K562 (cell line): ENCODE measurements at regions not wholly inside any gene's neighbourhood (a gene's known extent, or its start where the extent isn't known, plus 50 kb on each side); places are given as distances from the start of the nearest gene placed in this dataset.

Source experiments
- ATAC-seq: fragments of 200-7000 bp; cut with Tn5 transposase; 3 replicates; pipeline ENCODE4 v1.9.1; 2020; ENCODE audit warnings: moderate library complexity
- BruUV-seq: library from RNA; stranded (reverse); fragments of 400-500 nt; replicated peaks from 2 replicates; lab custom pipeline; 2021; lab: Mats Ljungman, UMichigan
- CTCF ChIA-PET: fragments of 300-600 bp; formaldehyde crosslinking; extraction: SDS; loops from one replicate; lab custom pipeline; 2021; ENCODE audit warnings: low intra/inter-chr PET ratio; lab: Yijun Ruan, JAX
- POLR2A ChIA-PET: fragments of 300-600, 350-650 bp; sonication (Branson Sonifier 250); formaldehyde crosslinking; extraction: SDS; loops from one replicate; lab custom pipeline; 2021; ENCODE audit warnings: antibody characterized with exemption, inconsistent platforms; lab: Yijun Ruan, JAX
- DNase-seq, 4 experiments: peaks; one replicate each; pipeline versions ENCODE4 v3.0.0 to v3.0.0-alpha.2; 2011 to 2018; ENCODE audit warnings: low spot score in 3 of 4, mixed read lengths in 3 of 4; ENCODE audit errors: extremely low read depth in 1 of 4
- FAIRE-seq: peaks from 2 replicates; lab custom pipeline; 2011; peaks lifted over from hg19 to GRCh38; lab: Jason Lieb, UNC
- H2AFZ ChIP-seq: 2 replicates; pipeline ENCODE4 v1.6.0; 2011; ENCODE audit warnings: low read depth, low read length, control low read depth, inconsistent platforms
- H3K27ac ChIP-seq: fragments of 200-600 bp; 3 replicates; pipeline ENCODE4 v1.8.0; 2011; ENCODE audit warnings: low read depth, mild to moderate bottlenecking, control low read depth, inconsistent platforms, low read length, moderate library complexity, mixed read lengths; ENCODE audit errors: extremely low read depth
- H3K27me3 ChIP-seq, 2 experiments: fragments of 300-600 bp in 1 of 2; 2 replicates in 1 of 2; 3 replicates in 1 of 2; pipeline versions ENCODE4 v1.6.0 to v1.8.0; 2011; ENCODE audit warnings: inconsistent platforms in 2 of 2, low read length in 2 of 2, mild to moderate bottlenecking in 1 of 2, mixed read lengths in 1 of 2, moderate library complexity in 1 of 2; ENCODE audit not compliant: control insufficient read depth in 2 of 2, insufficient read depth in 2 of 2
- H3K36me3 ChIP-seq: fragments of 300-600 bp; 3 replicates; pipeline ENCODE4 v1.8.0; 2011; ENCODE audit warnings: mild to moderate bottlenecking, low read length, inconsistent platforms; ENCODE audit not compliant: control insufficient read depth, insufficient read depth
- H3K4me1 ChIP-seq, 2 experiments: fragments of 200-600 bp in 1 of 2; replicated peaks in 1 of 2; 2 replicates in 1 of 2; 3 replicates in 1 of 2; pipeline versions ENCODE4 v1.5.1 to v1.8.0; 2011; ENCODE audit warnings: inconsistent platforms in 2 of 2, low read length in 2 of 2, mild to moderate bottlenecking in 1 of 2, mixed read lengths in 1 of 2, moderate library complexity in 1 of 2; ENCODE audit not compliant: control insufficient read depth in 2 of 2, insufficient read depth in 2 of 2
- H3K4me2 ChIP-seq: 2 replicates; pipeline ENCODE4 v1.6.1; 2011; ENCODE audit warnings: low read length, control low read depth, inconsistent platforms, mixed read lengths; ENCODE audit not compliant: insufficient read depth
- H3K4me3 ChIP-seq: fragments of 200-600 bp; sonication (generic), shearing (Covaris generic); 2 replicates; pipeline ENCODE4 v1.5.1; 2016; ENCODE audit warnings: control low read depth, inconsistent platforms
- H3K79me2 ChIP-seq: fragments of 200-600 bp; 3 replicates; pipeline ENCODE4 v1.8.0; 2011; ENCODE audit warnings: low read length, inconsistent platforms; ENCODE audit not compliant: control insufficient read depth, insufficient read depth
- H3K9ac ChIP-seq, 2 experiments: 2 replicates each; pipeline versions ENCODE4 v1.6.0 to v1.6.1; 2011; ENCODE audit warnings: low read depth in 2 of 2, low read length in 2 of 2, control low read depth in 1 of 2, inconsistent platforms in 1 of 2, mild to moderate bottlenecking in 1 of 2, mixed read lengths in 1 of 2; ENCODE audit not compliant: insufficient read depth in 1 of 2
- H3K9me1 ChIP-seq: one replicate; pipeline ENCODE4 v1.6.0; 2011; ENCODE audit warnings: inconsistent platforms, mild to moderate bottlenecking, low read length, moderate library complexity; ENCODE audit not compliant: control insufficient read depth, insufficient read depth
- H3K9me3 ChIP-seq: replicated peaks from 2 replicates; pipeline ENCODE4 v1.5.1; 2011; ENCODE audit warnings: low read depth, low read length, inconsistent platforms; ENCODE audit not compliant: control insufficient read depth, insufficient read depth
- H4K20me1 ChIP-seq: replicated peaks from 2 replicates; pipeline ENCODE4 v1.6.1; 2011; ENCODE audit warnings: low read length, inconsistent platforms, mixed read lengths; ENCODE audit not compliant: control insufficient read depth, insufficient read depth
- CREM ChIP-seq: IDR thresholded peaks from 2 replicates; pipeline ENCODE4 v1.6.1; 2014; ENCODE audit warnings: antibody characterized with exemption, low read depth
- MTA2 ChIP-seq: fragments of 450-650 bp; IDR thresholded peaks from 2 replicates; pipeline ENCODE4 v1.6.1; 2016; ENCODE audit warnings: low read depth
- PRPF4 ChIP-seq: fragments of 200-400 bp; formaldehyde crosslinking; IDR thresholded peaks from one replicate; pipeline ENCODE4 v1.6.1; 2017; ENCODE audit warnings: low read length, low read depth, mild to moderate bottlenecking; ENCODE audit not compliant: insufficient read depth, poor library complexity, severe bottlenecking
- RFX5 ChIP-seq: IDR thresholded peaks from 2 replicates; pipeline ENCODE4 v1.6.1; 2011; ENCODE audit warnings: low read depth, mild to moderate bottlenecking, improper control_type of control experiment, low read length
- RFX7 ChIP-seq: fragments of 250-450 bp; sonication (Bioruptor Pico); IDR thresholded peaks from 2 replicates; pipeline ENCODE4 v1.5.1; 2021; ENCODE audit warnings: mild to moderate bottlenecking
- ZNF134 ChIP-seq: fragments of 250-450 bp; sonication (Bioruptor Pico); conservative IDR thresholded peaks from 2 replicates; pipeline ENCODE4 v1.4.0; 2020
- WGBS: fragments of 100-300 bp; shearing (Covaris generic); methylation state at CpG from one replicate; pipeline ENCODE4 v1.1.6; 2016; ENCODE audit warnings: low coverage, mixed read lengths; ENCODE audit not compliant: insufficient coverage; ENCODE audit errors: missing lambda C conversion rate; 5-methylcytosine and 5-hydroxymethylcytosine counted together
- in situ Hi-C: fragments of 300-500 bp; cut with MboI; formaldehyde crosslinking; loops from 4 replicates; pipeline ENCODE4 v1.15.0; 2018; ENCODE audit warnings: inconsistent platforms, mixed read lengths
- intact Hi-C: fragments of 100-400 bp; cut with micrococcal nuclease; formaldehyde crosslinking; loops from 2 replicates; pipeline ENCODE4 v1.14.2; 2022
- TF ChIP-seq, protein P1 (sequence below): sonication (generic); formaldehyde crosslinking; IDR thresholded peaks from 2 replicates; pipeline ENCODE4 v1.8.1; 2023; ENCODE audit warnings: mild to moderate bottlenecking, missing genetic modification reagents, moderate library complexity

DNA sequence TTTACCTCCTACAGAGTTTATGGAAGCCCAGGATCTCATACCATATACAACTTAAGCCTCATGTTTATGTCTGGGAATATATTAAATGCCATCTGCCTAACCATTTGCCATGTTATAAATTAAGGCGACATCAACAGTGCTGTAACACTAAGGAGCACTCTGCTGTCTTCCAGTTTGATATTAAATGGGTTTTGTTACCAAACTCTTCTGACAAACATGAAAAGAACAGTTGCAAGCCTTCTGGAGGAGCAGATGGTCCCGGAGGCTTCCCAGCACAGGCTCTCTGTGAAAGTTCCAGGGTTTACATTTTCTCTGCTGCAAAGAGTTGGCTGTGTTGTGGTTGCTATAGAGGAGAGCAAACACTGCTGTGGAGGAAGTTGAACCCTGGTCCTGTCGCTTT lies 545.3 kb upstream of the SALL1 start:
- H3K9me3 ChIP-seq, result no peaks in the 10 kb centered on the region
- no TSS peak for BruUV-seq
- H3K36me3 ChIP-seq, result no peaks in the 10 kb centered on the region
- intact Hi-C loops, result no loop called here
- CTCF ChIA-PET, result no interaction called here
- DNase-seq, result no peak
- in situ Hi-C loops, result no loop called here
- ATAC-seq, result no peak
- H3K9ac ChIP-seq, result no peak overlapping the region
- no peak overlapping the region for H3K27ac ChIP-seq
- TF ChIP-seq RFX5, result no peak
- TF ChIP-seq PRPF4, result no peak
- TF ChIP-seq ZNF134 (CRISPR knock-in tag), result no peak
- TF ChIP-seq, all 486 proteins: peak for 0
- WGBS, result 0% methylated on average over 3 of the region's 3 CpGs
- no peaks in the 10 kb centered on the region for H3K27me3 ChIP-seq
- no peak overlapping the region for H2AFZ ChIP-seq
- H3K4me2 ChIP-seq, result no peak overlapping the region
- H3K79me2 ChIP-seq, result no peaks in the 10 kb centered on the region
- POLR2A ChIA-PET, result no interaction called here
- FAIRE-seq, result no peak
- no peaks in the 10 kb centered on the region for H3K9me1 ChIP-seq
- H3K4me1 ChIP-seq, result no peaks in the 10 kb centered on the region
- no peak overlapping the region for H3K4me3 ChIP-seq
- no peaks in the 10 kb centered on the region for H4K20me1 ChIP-seq

DNA sequence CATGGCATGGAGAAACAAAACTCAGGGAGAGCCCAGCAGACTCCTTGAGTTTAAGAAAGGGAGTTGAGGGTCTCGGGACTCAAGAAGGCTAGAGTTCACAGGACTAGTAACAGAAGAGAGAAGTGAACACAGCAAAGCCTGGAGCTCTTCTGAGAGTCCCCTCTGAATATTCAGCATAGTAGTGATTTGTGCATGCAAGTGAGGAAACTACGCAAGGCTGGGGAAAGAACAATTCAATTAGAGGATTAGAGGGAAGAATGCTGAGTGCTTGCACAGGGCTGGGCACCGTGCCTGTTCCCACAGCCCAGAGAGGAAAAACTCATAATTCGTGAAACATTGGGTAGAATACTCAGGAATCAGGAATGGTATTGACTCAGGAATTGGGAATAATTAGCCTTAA lies 540.0 kb upstream of the SALL1 start:
- H2AFZ ChIP-seq, result no peak overlapping the region
- H3K9me3 ChIP-seq, result no peaks in the 10 kb centered on the region
- CTCF ChIA-PET, result no interaction called here
- no TSS peak for BruUV-seq
- no peaks in the 10 kb centered on the region for H3K9me1 ChIP-seq
- no peaks in the 10 kb centered on the region for H3K4me1 ChIP-seq
- no peaks in the 10 kb centered on the region for H3K36me3 ChIP-seq
- intact Hi-C loops, result no loop called here
- in situ Hi-C loops, result no loop called here
- H3K9ac ChIP-seq, result no peak overlapping the region
- no peak for DNase-seq
- H3K4me3 ChIP-seq, result no peak overlapping the region
- H3K27me3 ChIP-seq, result no peaks in the 10 kb centered on the region
- no peaks in the 10 kb centered on the region for H4K20me1 ChIP-seq
- no peak overlapping the region for H3K27ac ChIP-seq
- WGBS, result 0% methylated on average over 4 of the region's 4 CpGs
- POLR2A ChIA-PET, result no interaction called here
- no peaks in the 10 kb centered on the region for H3K79me2 ChIP-seq
- no peak overlapping the region for H3K4me2 ChIP-seq
- FAIRE-seq, result no peak
- ATAC-seq, result no peak
- no peak for TF ChIP-seq RFX7 (CRISPR knock-in tag)
- TF ChIP-seq CREM, result no peak
- no peak for TF ChIP-seq MTA2
- TF ChIP-seq, protein P1, sequence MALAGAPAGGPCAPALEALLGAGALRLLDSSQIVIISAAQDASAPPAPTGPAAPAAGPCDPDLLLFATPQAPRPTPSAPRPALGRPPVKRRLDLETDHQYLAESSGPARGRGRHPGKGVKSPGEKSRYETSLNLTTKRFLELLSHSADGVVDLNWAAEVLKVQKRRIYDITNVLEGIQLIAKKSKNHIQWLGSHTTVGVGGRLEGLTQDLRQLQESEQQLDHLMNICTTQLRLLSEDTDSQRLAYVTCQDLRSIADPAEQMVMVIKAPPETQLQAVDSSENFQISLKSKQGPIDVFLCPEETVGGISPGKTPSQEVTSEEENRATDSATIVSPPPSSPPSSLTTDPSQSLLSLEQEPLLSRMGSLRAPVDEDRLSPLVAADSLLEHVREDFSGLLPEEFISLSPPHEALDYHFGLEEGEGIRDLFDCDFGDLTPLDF, result no peak
